ENCODE measurements at regions not wholly inside any gene's neighbourhood (a gene's known extent, or its start where the extent isn't known, plus 50 kb on each side); places are given as distances from the start of the nearest gene placed in this dataset.

GRCh38 chr2:40859617-40860016 lies 407.7 kb upstream of the SLC8A1 start:
- Histone ChIP-seq H3K4me3 (ENCODE audit: insufficient read depth, low read depth, low read length, poor library complexity, severe bottlenecking) (no peak overlapping the region), H3K36me3 (ENCODE audit: control insufficient read depth, insufficient read depth, low read length) (no peaks in the 10 kb centered on the region), H3K27ac (ENCODE audit: insufficient read depth, low read length, poor library complexity, severe bottlenecking) (no peak overlapping the region), H3K9me3 (ENCODE audit: control insufficient read depth, low read length) (no peaks in the 10 kb centered on the region), H3K27me3 (replicated peaks; ENCODE audit: control insufficient read depth, insufficient read depth, low read length, poor library complexity, severe bottlenecking) (no peaks in the 10 kb centered on the region), H3K4me1 (ENCODE audit: control insufficient read depth, insufficient read depth, low read length, poor library complexity, severe bottlenecking) (no peaks in the 10 kb centered on the region)
- DNase-seq: no peak

- Histone ChIP-seq H3K4me1 (ENCODE audit: control insufficient read depth, insufficient read depth, low read length, poor library complexity, severe bottlenecking) (no peaks in the 10 kb centered on the region), H3K36me3 (ENCODE audit: control insufficient read depth, insufficient read depth, low read length) (no peaks in the 10 kb centered on the region), H3K27me3 (replicated peaks; ENCODE audit: control insufficient read depth, insufficient read depth, low read length, poor library complexity, severe bottlenecking) (no peaks in the 10 kb centered on the region), H3K4me3 (ENCODE audit: insufficient read depth, low read depth, low read length, poor library complexity, severe bottlenecking) (no peak overlapping the region), H3K9me3 (ENCODE audit: control insufficient read depth, low read length) (no peaks in the 10 kb centered on the region), H3K27ac (ENCODE audit: insufficient read depth, low read length, poor library complexity, severe bottlenecking) (no peak overlapping the region)
- no peak for DNase-seq
Observed at GRCh38 chr2:40867829-40868228, 415.9 kb upstream of the SLC8A1 start.

GRCh38 chr2:40872580-40872979 lies 420.7 kb upstream of the SLC8A1 start:
- Histone ChIP-seq H3K4me1 (ENCODE audit: control insufficient read depth, insufficient read depth, low read length, poor library complexity, severe bottlenecking) (no peaks in the 10 kb centered on the region), H3K4me3 (ENCODE audit: insufficient read depth, low read depth, low read length, poor library complexity, severe bottlenecking) (no peak overlapping the region), H3K27me3 (replicated peaks; ENCODE audit: control insufficient read depth, insufficient read depth, low read length, poor library complexity, severe bottlenecking) (no peaks in the 10 kb centered on the region), H3K27ac (ENCODE audit: insufficient read depth, low read length, poor library complexity, severe bottlenecking) (no peak overlapping the region), H3K9me3 (ENCODE audit: control insufficient read depth, low read length) (no peaks in the 10 kb centered on the region), H3K36me3 (ENCODE audit: control insufficient read depth, insufficient read depth, low read length) (no peaks in the 10 kb centered on the region)
- DNase-seq: no peak

- no peaks in the 10 kb centered on the region for H3K4me1 ChIP-seq (ENCODE audit: control insufficient read depth, insufficient read depth, low read length, poor library complexity, severe bottlenecking)
- H3K9me3 ChIP-seq (ENCODE audit: control insufficient read depth, low read length): no peaks in the 10 kb centered on the region
- no peaks in the 10 kb centered on the region for H3K27me3 ChIP-seq (replicated peaks; ENCODE audit: control insufficient read depth, insufficient read depth, low read length, poor library complexity, severe bottlenecking)
- DNase-seq: no peak
- H3K27ac ChIP-seq (ENCODE audit: insufficient read depth, low read length, poor library complexity, severe bottlenecking): no peak overlapping the region
- no peaks in the 10 kb centered on the region for H3K36me3 ChIP-seq (ENCODE audit: control insufficient read depth, insufficient read depth, low read length)
- no peak overlapping the region for H3K4me3 ChIP-seq (ENCODE audit: insufficient read depth, low read depth, low read length, poor library complexity, severe bottlenecking)
Observed at GRCh38 chr2:40874380-40874779, 422.5 kb upstream of the SLC8A1 start.

- no peak for DNase-seq
- Histone ChIP-seq H3K4me1 (ENCODE audit: control insufficient read depth, insufficient read depth, low read length, poor library complexity, severe bottlenecking) (no peaks in the 10 kb centered on the region), H3K36me3 (ENCODE audit: control insufficient read depth, insufficient read depth, low read length) (no peaks in the 10 kb centered on the region), H3K9me3 (ENCODE audit: control insufficient read depth, low read length) (no peaks in the 10 kb centered on the region), H3K4me3 (ENCODE audit: insufficient read depth, low read depth, low read length, poor library complexity, severe bottlenecking) (no peak overlapping the region), H3K27me3 (replicated peaks; ENCODE audit: control insufficient read depth, insufficient read depth, low read length, poor library complexity, severe bottlenecking) (no peaks in the 10 kb centered on the region), H3K27ac (ENCODE audit: insufficient read depth, low read length, poor library complexity, severe bottlenecking) (no peak overlapping the region)
Observed at GRCh38 chr2:40877734-40878288, 425.9 kb upstream of the SLC8A1 start.

- Histone ChIP-seq H3K27me3 (replicated peaks; ENCODE audit: control insufficient read depth, insufficient read depth, low read length, poor library complexity, severe bottlenecking) (no peaks in the 10 kb centered on the region), H3K4me1 (ENCODE audit: control insufficient read depth, insufficient read depth, low read length, poor library complexity, severe bottlenecking) (no peaks in the 10 kb centered on the region), H3K36me3 (ENCODE audit: control insufficient read depth, insufficient read depth, low read length) (no peaks in the 10 kb centered on the region), H3K9me3 (ENCODE audit: control insufficient read depth, low read length) (no peaks in the 10 kb centered on the region), H3K4me3 (ENCODE audit: insufficient read depth, low read depth, low read length, poor library complexity, severe bottlenecking) (no peak overlapping the region), H3K27ac (ENCODE audit: insufficient read depth, low read length, poor library complexity, severe bottlenecking) (no peak overlapping the region)
- DNase-seq: no peak
Observed at GRCh38 chr2:40879305-40879704, 427.4 kb upstream of the SLC8A1 start.

- DNase-seq: no peak
- no peak overlapping the region for H3K27ac ChIP-seq (ENCODE audit: insufficient read depth, low read length, poor library complexity, severe bottlenecking)
- H3K4me1 ChIP-seq (ENCODE audit: control insufficient read depth, insufficient read depth, low read length, poor library complexity, severe bottlenecking): no peaks in the 10 kb centered on the region
- no peaks in the 10 kb centered on the region for H3K36me3 ChIP-seq (ENCODE audit: control insufficient read depth, insufficient read depth, low read length)
- H3K27me3 ChIP-seq (replicated peaks; ENCODE audit: control insufficient read depth, insufficient read depth, low read length, poor library complexity, severe bottlenecking): no peaks in the 10 kb centered on the region
- H3K9me3 ChIP-seq (ENCODE audit: control insufficient read depth, low read length): no peaks in the 10 kb centered on the region
- no peak overlapping the region for H3K4me3 ChIP-seq (ENCODE audit: insufficient read depth, low read depth, low read length, poor library complexity, severe bottlenecking)
Observed at GRCh38 chr2:40886100-40886499, 434.2 kb upstream of the SLC8A1 start.

- Histone ChIP-seq H3K9me3 (ENCODE audit: control insufficient read depth, low read length) (no peaks in the 10 kb centered on the region), H3K27me3 (replicated peaks; ENCODE audit: control insufficient read depth, insufficient read depth, low read length, poor library complexity, severe bottlenecking) (no peaks in the 10 kb centered on the region), H3K27ac (ENCODE audit: insufficient read depth, low read length, poor library complexity, severe bottlenecking) (no peak overlapping the region), H3K36me3 (ENCODE audit: control insufficient read depth, insufficient read depth, low read length) (no peaks in the 10 kb centered on the region), H3K4me1 (ENCODE audit: control insufficient read depth, insufficient read depth, low read length, poor library complexity, severe bottlenecking) (no peaks in the 10 kb centered on the region), H3K4me3 (ENCODE audit: insufficient read depth, low read depth, low read length, poor library complexity, severe bottlenecking) (no peak overlapping the region)
- DNase-seq: no peak
Observed at GRCh38 chr2:40886655-40887054, 434.8 kb upstream of the SLC8A1 start.

GRCh38 chr2:40896358-40896757 lies 444.5 kb upstream of the SLC8A1 start:
- Histone ChIP-seq H3K27me3 (replicated peaks; ENCODE audit: control insufficient read depth, insufficient read depth, low read length, poor library complexity, severe bottlenecking) (no peaks in the 10 kb centered on the region), H3K27ac (ENCODE audit: insufficient read depth, low read length, poor library complexity, severe bottlenecking) (no peak overlapping the region), H3K4me1 (ENCODE audit: control insufficient read depth, insufficient read depth, low read length, poor library complexity, severe bottlenecking) (no peaks in the 10 kb centered on the region), H3K9me3 (ENCODE audit: control insufficient read depth, low read length) (no peaks in the 10 kb centered on the region), H3K4me3 (ENCODE audit: insufficient read depth, low read depth, low read length, poor library complexity, severe bottlenecking) (no peak overlapping the region), H3K36me3 (ENCODE audit: control insufficient read depth, insufficient read depth, low read length) (no peaks in the 10 kb centered on the region)
- DNase-seq: no peak

- H3K9me3 ChIP-seq (ENCODE audit: control insufficient read depth, low read length): no peaks in the 10 kb centered on the region
- H3K4me1 ChIP-seq (ENCODE audit: control insufficient read depth, insufficient read depth, low read length, poor library complexity, severe bottlenecking): no peaks in the 10 kb centered on the region
- H3K27ac ChIP-seq (ENCODE audit: insufficient read depth, low read length, poor library complexity, severe bottlenecking): no peak overlapping the region
- H3K27me3 ChIP-seq (replicated peaks; ENCODE audit: control insufficient read depth, insufficient read depth, low read length, poor library complexity, severe bottlenecking): no peaks in the 10 kb centered on the region
- DNase-seq: no peak
- H3K4me3 ChIP-seq (ENCODE audit: insufficient read depth, low read depth, low read length, poor library complexity, severe bottlenecking): no peak overlapping the region
- no peaks in the 10 kb centered on the region for H3K36me3 ChIP-seq (ENCODE audit: control insufficient read depth, insufficient read depth, low read length)
Observed at GRCh38 chr2:40914666-40915065, 462.8 kb upstream of the SLC8A1 start.

GRCh38 chr2:40915651-40916050 lies 463.8 kb upstream of the SLC8A1 start:
- Histone ChIP-seq H3K27ac (ENCODE audit: insufficient read depth, low read length, poor library complexity, severe bottlenecking) (no peak overlapping the region), H3K9me3 (ENCODE audit: control insufficient read depth, low read length) (no peaks in the 10 kb centered on the region), H3K4me1 (ENCODE audit: control insufficient read depth, insufficient read depth, low read length, poor library complexity, severe bottlenecking) (no peaks in the 10 kb centered on the region), H3K36me3 (ENCODE audit: control insufficient read depth, insufficient read depth, low read length) (no peaks in the 10 kb centered on the region), H3K27me3 (replicated peaks; ENCODE audit: control insufficient read depth, insufficient read depth, low read length, poor library complexity, severe bottlenecking) (no peaks in the 10 kb centered on the region), H3K4me3 (ENCODE audit: insufficient read depth, low read depth, low read length, poor library complexity, severe bottlenecking) (no peak overlapping the region)
- no peak for DNase-seq

Data from effector memory CD4-positive, alpha-beta T cell (primary cell).